GM18867 (cell line): ENCODE measurements at regions not wholly inside any gene's neighbourhood (a gene's known extent, or its start where the extent isn't known, plus 50 kb on each side); places are given as distances from the start of the nearest gene placed in this dataset.
A peak's percentile ranks its signal among the peaks of the same experiment; 100 is the strongest.

Source experiments
- ATAC-seq: cut with Tn5 transposase; IDR thresholded peaks from one replicate; pipeline ENCODE4 v1.9.1; 2021; ENCODE audit warnings: mild to moderate bottlenecking, moderate library complexity; ENCODE audit not compliant: unreplicated experiment

DNA sequence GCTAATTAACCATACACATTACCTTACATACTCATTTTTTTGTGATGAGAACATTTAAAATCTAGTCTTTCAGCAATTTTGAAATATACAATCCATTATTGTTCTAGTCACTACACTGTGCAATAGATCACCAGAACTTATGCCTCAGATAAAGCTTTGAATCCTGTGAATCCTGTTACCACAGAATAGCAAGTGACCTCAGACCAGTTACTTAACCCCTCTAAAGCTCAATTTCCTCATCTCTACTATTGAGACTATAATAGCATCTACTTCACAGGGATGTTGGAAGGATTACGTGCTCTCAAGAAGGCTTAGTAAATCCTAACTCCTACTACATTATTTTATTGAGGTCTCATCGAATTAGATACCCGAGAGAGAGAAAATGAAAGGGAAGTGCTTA is 60.2 kb upstream of the PIP5K1B start:
- ATAC-seq: no peak

DNA sequence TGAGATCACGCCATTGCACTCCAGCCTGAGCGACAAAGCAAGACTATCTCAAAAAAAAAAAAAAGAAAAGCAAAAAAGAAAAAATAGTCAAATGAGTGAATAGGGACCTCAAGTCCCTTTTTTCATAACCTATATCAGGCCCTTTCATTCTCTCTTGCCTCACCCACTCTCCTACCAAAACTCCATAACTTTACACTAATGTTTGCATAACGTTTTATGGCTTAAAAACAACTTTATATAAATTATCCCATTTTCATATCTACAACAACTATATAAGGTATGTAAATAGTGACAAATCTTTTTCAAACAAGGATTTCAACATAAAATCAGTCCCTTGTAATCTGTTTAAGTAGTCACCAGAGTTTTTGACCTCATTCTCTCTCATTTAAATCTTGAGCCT is 56.9 kb upstream of the PIP5K1B start:
- no peak for ATAC-seq

DNA sequence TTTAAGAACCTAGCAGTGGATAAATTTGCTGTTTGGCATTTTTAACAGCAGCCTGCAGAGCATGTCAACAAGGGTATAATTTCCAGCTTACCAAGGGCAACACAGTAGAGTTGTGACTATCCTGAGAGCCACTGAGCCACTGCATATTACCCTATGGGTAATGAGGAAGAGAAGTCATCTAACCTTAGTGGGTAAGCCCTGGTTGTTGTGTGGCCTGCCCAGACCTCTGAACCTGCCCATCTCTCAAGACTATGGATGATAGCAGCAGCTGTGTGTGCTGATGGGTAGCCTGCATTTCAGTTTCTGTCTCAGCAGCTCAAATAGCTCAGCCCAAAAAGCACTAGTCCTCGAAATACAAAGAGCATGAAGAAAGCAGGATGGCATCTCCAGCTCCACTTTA is 56.1 kb upstream of the PIP5K1B start:
- no peak for ATAC-seq

DNA sequence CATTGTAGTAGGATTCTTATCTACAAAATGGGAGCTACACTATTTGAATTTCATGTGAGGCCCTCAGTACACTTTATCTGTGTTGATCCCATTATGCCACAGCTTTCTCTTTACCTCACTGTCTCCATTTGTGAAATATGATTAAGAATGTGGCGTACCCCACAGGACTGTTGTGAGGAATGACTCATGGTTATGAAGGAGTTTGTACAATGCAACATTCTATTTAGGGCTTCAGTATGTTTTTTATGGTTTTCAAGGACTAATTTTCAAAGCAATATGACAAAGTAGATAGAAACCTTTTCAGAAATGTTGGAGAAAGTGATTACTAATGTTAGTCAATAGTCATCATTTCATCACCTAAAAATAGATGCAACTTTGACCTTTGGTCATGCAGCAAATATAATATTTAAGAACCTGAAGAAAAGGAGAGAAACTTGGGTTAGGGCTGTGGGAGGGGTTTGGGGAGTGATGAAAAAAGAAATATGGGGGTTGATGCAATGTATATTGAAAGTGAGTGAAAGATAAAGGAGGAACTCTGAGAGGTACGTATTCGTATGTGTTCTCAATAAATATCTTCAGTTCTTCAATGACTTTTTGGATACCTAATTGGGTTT is 53.7 kb upstream of the PIP5K1B start:
- no peak for ATAC-seq

DNA sequence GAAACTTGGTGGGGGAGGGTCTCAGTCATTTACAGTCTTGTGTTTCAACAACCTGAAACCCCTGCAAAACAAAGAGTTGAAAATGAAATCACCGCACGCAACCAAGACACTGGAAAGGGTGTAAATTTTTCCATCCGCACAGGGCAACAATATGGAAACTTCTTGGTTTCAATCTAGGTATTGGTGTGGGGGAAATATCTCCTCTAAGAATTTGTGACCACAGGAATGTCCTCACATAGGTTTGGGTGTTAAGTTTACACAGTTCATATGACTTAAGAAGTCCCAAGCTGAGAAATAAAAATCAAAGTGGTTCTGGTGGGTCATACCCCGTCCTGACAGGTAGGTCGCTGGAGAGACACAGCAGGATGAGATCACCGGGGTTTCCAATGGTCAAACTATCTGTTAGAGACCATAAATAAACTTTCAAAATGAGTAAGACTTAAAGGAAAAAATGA is 51.9 kb upstream of the PIP5K1B start:
- peak; percentile 84 for ATAC-seq

DNA sequence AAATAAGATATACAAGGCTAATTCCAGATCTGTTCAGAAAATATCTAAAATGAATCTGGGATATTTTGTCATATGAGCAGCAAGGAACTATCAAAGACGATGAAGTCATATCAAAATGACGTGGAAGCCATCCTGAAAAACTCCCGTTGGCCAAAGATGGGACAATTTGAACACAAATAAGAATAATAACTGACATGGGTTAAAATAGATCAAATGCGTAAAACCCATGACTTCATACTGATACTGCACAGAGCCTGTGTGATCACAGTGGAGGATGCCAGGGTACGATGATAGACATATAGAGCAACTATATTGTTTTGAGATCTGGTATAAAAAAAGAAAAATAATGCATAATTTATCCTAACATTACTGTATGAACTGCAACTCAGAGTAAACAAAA is 51.0 kb upstream of the PIP5K1B start:
- ATAC-seq: no peak
